Stomach (tissue), 4 donors: ENCODE measurements at regions not wholly inside any gene's neighbourhood (a gene's known extent, or its start where the extent isn't known, plus 50 kb on each side); places are given as distances from the start of the nearest gene placed in this dataset.

Source experiments
- CTCF ChIP-seq, 7 experiments: fragments of 450-650 bp in 4 of 7; fragments of 200-600 bp in 3 of 7; sonication (generic) in 3 of 7; IDR thresholded peaks; one replicate each; pipeline ENCODE4 v1.5.1; 2016 to 2019; ENCODE audit warnings: antibody characterized with exemption in 7 of 7, control low read depth in 2 of 7, mild to moderate bottlenecking in 1 of 7
- EP300 ChIP-seq: sonication (generic); formaldehyde crosslinking; IDR thresholded peaks from one replicate; pipeline ENCODE4 v1.6.1; 2017; ENCODE audit warnings: antibody characterized with exemption
- POLR2AphosphoS5 ChIP-seq, 3 donors: sonication (generic); formaldehyde crosslinking; IDR thresholded peaks; one replicate each; pipeline ENCODE4 v1.6.1; 2016; ENCODE audit warnings: antibody characterized with exemption in 3 of 3

- TF ChIP-seq POLR2AphosphoS5 (IDR thresholded peaks at IDR 0.05), result no peak
- no peak for TF ChIP-seq EP300
- no peak for TF ChIP-seq CTCF (IDR thresholded peaks at IDR 0.05)
These were observed 51.7 kb upstream of the GPM6B start for GRCh38 chrX:13868591-13868990.
